Mesendoderm (in vitro differentiated cells): ENCODE measurements at regions not wholly inside any gene's neighbourhood (a gene's known extent, or its start where the extent isn't known, plus 50 kb on each side); places are given as distances from the start of the nearest gene placed in this dataset.
"Not testable (repeated sequence)": the region's sequence is repeated elsewhere in the genome, so short reads cannot be mapped to it uniquely, and the experiment has no call there.

Source experiments
- DNase-seq: peaks from one replicate; pipeline ENCODE4 v3.0.0; 2013
- H2AK5ac ChIP-seq: 2 replicates; pipeline ENCODE4 v1.6.1; 2013; ENCODE audit warnings: low read length, inconsistent platforms
- H2BK120ac ChIP-seq: 2 replicates; pipeline ENCODE4 v1.6.1; 2013; ENCODE audit warnings: low read depth, mild to moderate bottlenecking, low read length, moderate library complexity, mixed read lengths
- H2BK15ac ChIP-seq: replicated peaks from 2 replicates; pipeline ENCODE4 v1.6.1; 2013; ENCODE audit warnings: low read depth, mild to moderate bottlenecking, moderate library complexity
- H2BK5ac ChIP-seq: 2 replicates; pipeline ENCODE4 v1.6.1; 2013; ENCODE audit warnings: low read length, inconsistent platforms
- H3K18ac ChIP-seq: 2 replicates; pipeline ENCODE4 v1.6.1; 2013; ENCODE audit warnings: mild to moderate bottlenecking, low read length, mixed read lengths
- H3K23ac ChIP-seq: one replicate; pipeline ENCODE4 v1.6.1; 2013; ENCODE audit warnings: low read length
- H3K27ac ChIP-seq: 2 replicates; pipeline ENCODE4 v1.5.1; 2013; ENCODE audit warnings: low read depth, mild to moderate bottlenecking, inconsistent platforms, low read length, moderate library complexity
- H3K27me3 ChIP-seq: 2 replicates; pipeline ENCODE4 v1.6.1; 2013; ENCODE audit warnings: low read length, control low read depth, mild to moderate bottlenecking, inconsistent platforms; ENCODE audit not compliant: insufficient read depth, poor library complexity
- H3K36me3 ChIP-seq: 2 replicates; pipeline ENCODE4 v1.6.1; 2013; ENCODE audit warnings: low read length, inconsistent platforms; ENCODE audit not compliant: control insufficient read depth, insufficient read depth
- H3K4ac ChIP-seq: one replicate; pipeline ENCODE4 v1.6.1; 2013; ENCODE audit warnings: low read depth, mild to moderate bottlenecking, low read length, moderate library complexity
- H3K4me1 ChIP-seq: 2 replicates; pipeline ENCODE4 v1.6.1; 2013; ENCODE audit warnings: low read depth, low read length, inconsistent platforms; ENCODE audit not compliant: control insufficient read depth
- H3K4me2 ChIP-seq: 2 replicates; pipeline ENCODE4 v1.6.1; 2013; ENCODE audit warnings: low read length
- H3K4me3 ChIP-seq: 2 replicates; pipeline ENCODE4 v1.5.1; 2013; ENCODE audit warnings: mild to moderate bottlenecking, low read length
- H3K56ac ChIP-seq: one replicate; pipeline ENCODE4 v1.6.1; 2013; ENCODE audit warnings: low read length
- H3K79me1 ChIP-seq: 2 replicates; pipeline ENCODE4 v1.6.1; 2013; ENCODE audit warnings: low read length, inconsistent platforms
- H3K79me2 ChIP-seq: 2 replicates; pipeline ENCODE4 v1.6.1; 2013; ENCODE audit warnings: mild to moderate bottlenecking, low read length; ENCODE audit not compliant: control insufficient read depth, insufficient read depth
- H3K9ac ChIP-seq: 2 replicates; pipeline ENCODE4 v1.6.1; 2013; ENCODE audit warnings: low read length, inconsistent platforms
- H4K5ac ChIP-seq: one replicate; pipeline ENCODE4 v1.6.1; 2013; ENCODE audit warnings: low read length
- H4K8ac ChIP-seq: one replicate; pipeline ENCODE4 v1.6.1; 2013; ENCODE audit warnings: low read depth, mild to moderate bottlenecking, control low read depth, low read length, moderate library complexity
- WGBS: extraction: QIAGEN DNeasy Blood & Tissue Kit; methylation state at CpG from one replicate; pipeline ENCODE4 v1.1.7; 2013; ENCODE audit warnings: low lambda C conversion rate, missing lambda C conversion rate; ENCODE audit not compliant: insufficient coverage; ENCODE audit errors: extremely low coverage; 5-methylcytosine and 5-hydroxymethylcytosine counted together

- not testable (repeated sequence) for H3K18ac ChIP-seq, H3K4me3 ChIP-seq, DNase-seq, H3K79me2 ChIP-seq, H3K36me3 ChIP-seq, H2BK120ac ChIP-seq, H3K4me2 ChIP-seq, H3K23ac ChIP-seq, H3K79me1 ChIP-seq, H4K5ac ChIP-seq, H3K4ac ChIP-seq, H3K4me1 ChIP-seq, H3K27ac ChIP-seq, H3K27me3 ChIP-seq, H3K56ac ChIP-seq, H2AK5ac ChIP-seq, H2BK5ac ChIP-seq, H3K9ac ChIP-seq, H2BK15ac ChIP-seq, H4K8ac ChIP-seq
- no CpG with 5 or more reads among the region's 5 CpGs for WGBS
Measured at GRCh38 chr5:77894103-77894502, 118.0 kb upstream of the TBCA start.

GRCh38 chr5:77893225-77893860 is 117.2 kb upstream of the TBCA start:
- Histone ChIP-seq H2BK15ac (no peak overlapping the region), H3K23ac (no peak overlapping the region)

GRCh38 chr5:77892061-77893010 is 116.2 kb upstream of the TBCA start:
- Histone ChIP-seq H3K27ac (no peak overlapping the region), H4K8ac (no peak overlapping the region), H3K4me1 (no peaks in the 10 kb centered on the region), H2BK120ac (no peak overlapping the region), H3K27me3 (no peaks in the 10 kb centered on the region), H3K18ac (no peak overlapping the region), H3K4ac (no peak overlapping the region), H3K56ac (no peak overlapping the region), H3K4me3 (no peak overlapping the region), H2BK15ac (no peak overlapping the region), H3K79me2 (no peaks in the 10 kb centered on the region), H3K79me1 (no peaks in the 10 kb centered on the region), H3K36me3 (no peaks in the 10 kb centered on the region), H2AK5ac (no peak overlapping the region), H3K4me2 (no peak overlapping the region), H3K9ac (no peak overlapping the region), H3K23ac (no peak overlapping the region), H2BK5ac (no peak overlapping the region), H4K5ac (no peak overlapping the region)
- no CpG with 5 or more reads among the region's 12 CpGs for WGBS
- no peak for DNase-seq

More at GRCh38 chr5:77893225-77893860, 117.2 kb upstream of the TBCA start:
- H3K4ac ChIP-seq: no peak overlapping the region
- peak; percentile 70 for DNase-seq
- H4K8ac ChIP-seq: no peak overlapping the region
- no peaks in the 10 kb centered on the region for H3K79me1 ChIP-seq
- H3K9ac ChIP-seq: no peak overlapping the region
- no peaks in the 10 kb centered on the region for H3K27me3 ChIP-seq
- H3K4me1 ChIP-seq: no peaks in the 10 kb centered on the region
- no peak overlapping the region for H3K4me3 ChIP-seq
- H2AK5ac ChIP-seq: no peak overlapping the region
- no peak overlapping the region for H3K4me2 ChIP-seq
- no peak overlapping the region for H2BK120ac ChIP-seq
- WGBS: no CpG with 5 or more reads among the region's 3 CpGs
- no peak overlapping the region for H4K5ac ChIP-seq
- H2BK5ac ChIP-seq: no peak overlapping the region
- H3K79me2 ChIP-seq: no peaks in the 10 kb centered on the region
- H3K27ac ChIP-seq: no peak overlapping the region
- H3K36me3 ChIP-seq: no peaks in the 10 kb centered on the region
- H3K18ac ChIP-seq: no peak overlapping the region
- H3K56ac ChIP-seq: no peak overlapping the region

GRCh38 chr5:77885519-77885918 is 109.4 kb upstream of the TBCA start:
- Histone ChIP-seq H3K27me3 (no peaks in the 10 kb centered on the region), H3K56ac (no peak overlapping the region), H2AK5ac (no peak overlapping the region), H3K27ac (no peak overlapping the region), H2BK5ac (no peak overlapping the region), H3K23ac (no peak overlapping the region), H4K5ac (no peak overlapping the region), H4K8ac (no peak overlapping the region), H2BK120ac (no peak overlapping the region), H3K4ac (no peak overlapping the region), H3K4me3 (no peak overlapping the region), H3K18ac (no peak overlapping the region), H3K9ac (no peak overlapping the region), H3K4me1 (no peaks in the 10 kb centered on the region), H2BK15ac (no peak overlapping the region), H3K4me2 (no peak overlapping the region), H3K79me1 (no peaks in the 10 kb centered on the region), H3K79me2 (no peaks in the 10 kb centered on the region), H3K36me3 (no peaks in the 10 kb centered on the region)
- no CpG with 5 or more reads among the region's 4 CpGs for WGBS
- DNase-seq: no peak

- no peak overlapping the region for H3K4me3 ChIP-seq
- DNase-seq: no peak
- no peak overlapping the region for H3K18ac ChIP-seq
- H4K5ac ChIP-seq: no peak overlapping the region
- H3K27me3 ChIP-seq: no peaks in the 10 kb centered on the region
- H3K36me3 ChIP-seq: no peaks in the 10 kb centered on the region
- H3K79me2 ChIP-seq: no peaks in the 10 kb centered on the region
- no peak overlapping the region for H3K56ac ChIP-seq
- no peak overlapping the region for H2BK15ac ChIP-seq
- no peaks in the 10 kb centered on the region for H3K4me1 ChIP-seq
- H4K8ac ChIP-seq: no peak overlapping the region
- WGBS: no CpG with 5 or more reads among the region's 6 CpGs
- no peak overlapping the region for H3K9ac ChIP-seq
- no peaks in the 10 kb centered on the region for H3K79me1 ChIP-seq
- no peak overlapping the region for H3K4me2 ChIP-seq
- H2BK5ac ChIP-seq: no peak overlapping the region
- no peak overlapping the region for H3K4ac ChIP-seq
- H3K23ac ChIP-seq: no peak overlapping the region
- no peak overlapping the region for H3K27ac ChIP-seq
- H2BK120ac ChIP-seq: no peak overlapping the region
- no peak overlapping the region for H2AK5ac ChIP-seq
Measured at GRCh38 chr5:77882670-77883257, 106.6 kb upstream of the TBCA start.
